ENCODE measurements at regions not wholly inside any gene's neighbourhood (a gene's known extent, or its start where the extent isn't known, plus 50 kb on each side); places are given as distances from the start of the nearest gene placed in this dataset.

GRCh38 chr11:111089759-111090158, 155.8 kb upstream of the POU2AF2 start:
- TF ChIP-seq CTCF (IDR thresholded peaks at IDR 0.05 in 2 of 3, conservative IDR thresholded peaks at IDR 0.05 in 1 of 3; ENCODE audit: borderline replicate concordance in 1 of 3, insufficient read depth in 1 of 3, low read depth in 2 of 3, low read length in 2 of 3) (no peak), EZH2phosphoT487 (IDR thresholded peaks at IDR 0.05; ENCODE audit: borderline replicate concordance) (no peak), POLR2AphosphoS5 (IDR thresholded peaks at IDR 0.05; ENCODE audit: low read depth, low read length) (no peak), RAD21 (IDR thresholded peaks at IDR 0.05; ENCODE audit: low read depth) (no peak), ZNF274 (IDR thresholded peaks at IDR 0.05; ENCODE audit: low read depth, low read length) (no peak)
